Activated effector memory CD4-positive, alpha-beta T cell treated with Interleukin-2 at 50 U/mL for 16 hours (primary cell): ENCODE measurements at regions not wholly inside any gene's neighbourhood (a gene's known extent, or its start where the extent isn't known, plus 50 kb on each side); places are given as distances from the start of the nearest gene placed in this dataset.
"Not testable (repeated sequence)": the region's sequence is repeated elsewhere in the genome, so short reads cannot be mapped to it uniquely, and the experiment has no call there.

Experiments used
- DNase-seq: peaks from one replicate; pipeline ENCODE4 v3.0.0-alpha.2; 2020

DNA sequence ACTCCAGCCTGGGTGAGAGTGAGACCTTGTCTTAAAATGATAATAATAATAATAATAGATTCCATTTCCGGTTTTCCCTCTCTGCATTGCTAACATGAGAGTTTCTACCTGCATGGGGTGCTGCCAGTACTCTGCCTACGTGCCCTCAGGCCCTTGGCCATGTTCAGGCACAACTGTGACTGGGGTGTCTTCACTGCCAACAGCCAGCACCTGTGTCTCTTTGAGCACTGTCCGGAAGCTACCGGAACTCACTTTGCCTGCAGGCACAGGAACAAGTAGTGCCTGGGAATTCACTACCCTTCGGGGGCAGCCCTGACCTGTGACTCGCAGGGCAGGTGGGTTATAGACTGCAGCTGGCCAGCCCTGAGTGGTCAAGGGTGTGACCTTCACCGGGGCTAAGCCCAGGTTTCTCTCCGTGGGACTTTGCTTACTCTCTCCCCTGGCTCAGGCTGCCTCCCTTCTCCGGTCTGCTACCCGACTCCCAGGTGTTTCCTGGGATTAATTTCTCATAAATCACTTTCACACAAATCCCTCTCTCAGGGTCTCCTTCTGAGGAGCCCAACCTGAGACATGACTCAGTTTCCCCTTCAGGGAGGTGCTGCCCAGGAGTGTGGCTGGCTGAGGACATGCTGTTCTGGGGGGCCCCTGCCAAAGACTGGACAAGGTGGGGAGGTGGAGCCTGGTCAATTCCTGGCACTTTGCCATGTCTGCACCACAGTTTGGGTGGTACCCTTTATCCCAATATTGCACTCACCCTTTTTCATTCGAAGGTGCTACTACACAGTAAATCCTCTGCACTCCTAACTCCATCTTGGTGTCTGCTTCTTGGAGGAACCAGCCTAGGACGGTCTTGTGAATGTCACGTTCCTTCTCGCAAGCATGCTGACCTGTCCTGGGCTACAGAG, 79.5 kb upstream of the RALGAPA2 start:
- DNase-seq = no peak

DNA sequence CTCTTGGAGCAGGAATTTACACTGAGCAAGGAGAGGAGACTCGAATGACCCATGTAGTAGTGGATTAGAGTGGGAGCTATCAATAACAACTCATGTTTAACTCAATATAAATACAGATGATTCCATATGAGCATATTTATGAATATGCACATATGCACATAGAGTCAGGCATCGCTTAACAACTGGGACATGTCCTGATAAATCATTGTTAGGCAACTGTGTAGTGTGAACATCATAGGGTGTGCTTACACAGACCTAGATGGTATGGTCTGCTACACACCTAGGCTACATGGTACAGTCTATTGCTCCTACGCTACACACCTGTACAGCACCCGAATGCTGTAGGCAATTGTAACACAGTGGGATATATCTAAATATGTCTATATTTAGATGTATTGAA, 75.9 kb upstream of the RALGAPA2 start:
- no peak for DNase-seq

DNA sequence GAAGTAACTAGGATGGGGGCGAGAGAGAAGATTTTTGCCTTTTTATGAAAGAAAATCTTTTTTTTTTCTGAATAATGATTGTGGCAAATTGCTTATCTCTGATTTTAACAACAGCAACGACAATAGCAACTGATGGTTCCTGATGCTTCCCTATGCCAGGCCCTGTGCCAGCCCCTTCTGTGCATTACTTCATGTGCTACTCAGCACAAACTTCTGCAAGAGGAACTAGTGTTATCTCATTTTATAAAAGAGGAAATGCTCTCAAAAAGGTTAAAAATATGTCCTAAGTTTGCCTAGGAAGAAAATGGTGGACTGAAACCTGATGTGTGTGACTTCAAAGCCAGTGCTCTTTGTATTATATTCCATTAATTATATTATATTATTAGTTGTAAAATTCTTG, 74.0 kb upstream of the RALGAPA2 start:
- DNase-seq = no peak

DNA sequence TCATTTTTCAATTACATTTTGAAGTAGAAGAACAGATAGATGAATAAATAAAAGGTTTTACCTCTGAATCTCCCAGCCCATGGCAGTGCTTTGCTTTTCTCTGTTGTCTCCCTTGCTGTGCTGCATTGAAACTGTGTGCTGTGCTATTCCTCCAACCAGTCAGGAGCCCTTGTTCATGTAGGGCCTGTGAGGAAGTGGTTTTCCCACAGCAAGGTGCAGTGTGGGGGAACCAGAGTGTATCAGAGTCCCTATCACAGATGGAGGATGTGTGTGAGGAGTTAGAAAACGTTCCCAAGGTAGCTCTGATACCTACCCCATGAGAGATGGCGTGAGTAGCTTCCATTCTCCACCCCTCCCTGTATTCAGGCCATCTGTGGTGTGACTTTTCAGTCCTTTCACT, 72.8 kb upstream of the RALGAPA2 start:
- no peak for DNase-seq

DNA sequence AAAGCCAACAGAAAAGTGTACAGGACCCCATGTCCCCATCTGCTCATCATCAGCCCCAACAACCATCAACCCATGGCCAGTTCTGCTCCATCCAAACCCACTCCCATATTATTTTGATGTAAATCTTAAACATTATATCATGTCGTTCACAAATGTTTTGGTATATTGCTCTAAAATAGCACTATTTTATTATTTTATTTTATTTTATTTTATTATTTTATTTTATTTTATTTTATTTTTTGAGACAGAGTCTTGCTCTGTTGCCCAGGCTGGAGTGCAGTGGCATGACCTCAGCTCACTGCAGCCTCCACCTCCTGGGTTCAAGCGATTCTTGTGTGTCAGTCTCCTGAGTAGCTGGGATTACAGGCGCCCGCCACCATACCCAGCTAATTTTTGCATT, 72.0 kb upstream of the RALGAPA2 start:
- not testable (repeated sequence) for DNase-seq

DNA sequence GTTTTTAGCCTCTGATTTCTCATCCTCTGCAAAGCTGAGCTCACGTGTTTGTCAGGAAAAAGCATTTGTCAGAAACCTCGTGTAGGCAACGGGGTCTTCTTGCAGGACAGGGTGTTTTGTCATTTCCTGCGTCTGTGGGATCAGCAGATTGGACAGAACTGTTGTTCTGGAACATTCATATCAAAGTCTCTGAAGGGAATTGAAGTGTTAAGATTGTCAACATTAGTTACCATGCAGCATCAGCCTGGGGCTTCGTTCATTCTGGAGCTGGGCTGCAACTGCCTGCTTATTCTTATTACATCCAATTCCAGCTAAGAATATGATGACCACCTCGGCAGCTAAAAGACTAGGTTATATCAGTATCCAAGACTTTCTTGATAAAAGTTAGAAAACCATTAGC, 71.0 kb upstream of the RALGAPA2 start:
- DNase-seq = no peak

DNA sequence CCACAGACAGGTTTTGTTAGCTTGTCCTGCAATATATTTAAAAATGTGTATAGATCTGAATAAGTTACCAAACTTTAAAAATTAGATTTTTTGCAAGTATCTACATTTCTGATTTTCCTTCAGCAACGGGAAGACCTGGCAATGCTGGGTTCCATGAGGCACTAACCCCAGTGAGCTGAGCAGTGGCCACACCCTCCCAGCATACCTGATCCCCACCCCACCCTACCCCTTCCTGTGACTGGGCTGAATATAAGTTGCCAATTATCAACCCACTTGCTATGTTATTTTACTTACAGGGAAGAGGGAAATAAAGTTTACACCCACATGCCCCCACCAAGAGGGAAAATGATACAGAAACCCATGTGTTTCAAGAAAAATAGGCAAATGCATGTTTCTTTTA, 70.3 kb upstream of the RALGAPA2 start:
- DNase-seq = no peak

DNA sequence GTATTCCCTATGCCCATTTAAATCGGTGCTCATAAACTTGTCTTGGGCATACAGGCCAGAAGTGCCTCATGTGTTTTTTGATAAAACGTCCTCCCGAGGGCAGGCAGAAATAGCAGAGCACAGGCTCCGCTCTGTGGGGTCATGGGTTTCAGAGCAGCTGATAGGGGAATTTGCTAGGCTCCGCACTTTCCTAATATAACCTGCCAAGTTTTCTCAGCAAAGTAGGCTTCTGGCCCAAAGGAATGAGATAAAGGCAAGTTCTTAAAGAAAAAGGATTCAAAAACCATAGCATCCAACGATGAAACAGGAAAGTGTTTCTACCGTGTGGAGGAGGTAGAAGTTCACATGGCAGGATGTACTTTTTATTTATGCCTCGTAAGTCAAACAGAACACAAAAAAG, 69.8 kb upstream of the RALGAPA2 start:
- no peak for DNase-seq

DNA sequence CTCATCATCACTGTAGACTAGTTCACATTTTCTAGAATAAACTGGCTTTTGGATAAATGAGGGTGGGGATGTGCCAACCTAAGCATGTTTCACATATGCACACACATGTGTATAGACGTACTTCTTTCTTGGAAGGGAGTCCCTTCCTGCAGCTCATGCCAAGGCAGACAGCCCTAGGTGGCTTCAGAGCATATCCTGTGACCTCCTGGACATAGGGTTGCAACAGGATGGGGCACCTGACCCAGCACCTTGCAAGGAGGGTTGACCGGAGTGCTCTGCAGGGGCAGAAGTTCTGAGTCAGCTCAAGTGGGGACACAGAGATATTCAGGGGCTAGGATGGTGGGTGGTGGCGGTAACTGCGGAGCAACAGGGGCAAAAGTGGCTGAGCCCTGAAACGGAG, 68.6 kb upstream of the RALGAPA2 start:
- no peak for DNase-seq

DNA sequence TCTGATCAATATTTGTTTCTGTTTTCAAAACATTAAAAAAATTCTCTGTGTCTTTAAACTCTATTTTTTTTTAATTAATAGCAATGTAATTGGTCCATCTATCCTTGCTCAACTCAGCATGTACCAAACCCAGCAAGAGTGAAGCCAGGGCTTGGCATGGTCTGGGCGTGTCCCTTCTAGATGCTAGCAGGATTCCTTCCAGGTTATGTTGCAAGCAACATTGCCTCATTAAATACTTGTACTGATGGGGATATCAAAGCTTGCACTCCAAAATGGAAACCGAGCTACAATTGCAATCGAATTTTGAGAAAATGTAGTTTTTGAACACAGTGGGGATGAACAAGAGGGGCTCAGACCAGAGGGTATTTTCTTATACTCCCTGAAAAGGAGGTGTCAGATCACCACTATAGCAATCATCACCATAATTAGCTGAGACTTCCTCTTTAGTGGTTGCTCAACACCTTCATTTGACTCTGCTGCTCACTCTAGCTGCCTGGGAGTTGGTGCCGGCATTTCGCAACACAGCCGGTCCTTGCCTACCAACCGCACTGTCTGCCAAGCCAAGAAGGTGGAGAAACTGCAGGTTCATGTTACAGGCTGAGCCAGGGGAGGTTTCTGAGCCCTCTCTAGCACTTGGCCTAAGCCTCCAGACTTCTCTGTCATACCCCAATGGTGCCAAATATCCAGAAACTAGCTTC, 67.8 kb upstream of the RALGAPA2 start:
- DNase-seq = no peak

DNA sequence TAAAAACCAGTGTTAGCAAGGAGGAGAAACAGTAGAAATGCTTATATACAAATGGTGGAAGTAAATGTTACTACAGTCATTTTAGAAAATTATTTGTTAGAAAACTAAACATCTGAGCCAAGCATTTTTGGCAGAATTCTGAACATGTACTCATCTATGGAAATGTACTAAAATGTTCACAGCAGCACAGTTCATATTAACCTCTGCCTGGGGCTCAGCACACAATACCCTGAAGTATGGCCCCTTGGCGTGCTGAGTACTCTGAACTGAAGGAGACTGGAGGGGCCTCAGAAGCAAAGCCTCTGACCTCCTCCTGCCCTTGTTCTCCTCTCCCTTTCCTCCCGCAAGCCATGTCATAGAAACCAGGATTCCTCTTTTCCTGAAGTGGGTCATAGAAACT, 66.2 kb upstream of the RALGAPA2 start:
- DNase-seq = no peak

DNA sequence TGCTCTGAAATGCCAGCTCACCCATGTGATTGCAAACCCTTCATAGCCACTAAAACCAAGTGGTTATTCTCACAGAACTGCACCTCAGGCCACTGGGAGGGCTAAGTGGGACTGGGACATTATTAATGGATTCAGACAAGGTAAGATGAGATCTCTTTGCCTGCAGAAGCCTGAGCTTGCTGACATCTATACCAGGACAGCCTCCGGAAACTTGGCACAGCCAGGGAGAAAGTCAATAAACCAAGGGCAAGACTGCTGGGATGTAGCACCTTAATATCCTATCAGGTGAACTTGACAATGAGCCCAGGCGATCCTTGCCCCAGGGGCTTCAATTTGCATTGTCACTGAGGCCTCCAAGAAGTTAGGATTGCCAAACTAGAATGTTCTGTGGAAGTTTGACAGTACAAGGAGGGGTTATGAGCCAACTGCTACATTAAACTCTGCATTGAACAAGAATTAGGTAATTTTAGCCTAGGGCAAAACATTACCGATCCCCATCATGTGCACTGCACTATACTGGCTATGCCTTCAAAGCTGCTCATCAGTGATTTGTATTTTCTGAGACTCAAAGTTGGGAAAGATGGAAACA, 60.1 kb upstream of the RALGAPA2 start:
- no peak for DNase-seq

DNA sequence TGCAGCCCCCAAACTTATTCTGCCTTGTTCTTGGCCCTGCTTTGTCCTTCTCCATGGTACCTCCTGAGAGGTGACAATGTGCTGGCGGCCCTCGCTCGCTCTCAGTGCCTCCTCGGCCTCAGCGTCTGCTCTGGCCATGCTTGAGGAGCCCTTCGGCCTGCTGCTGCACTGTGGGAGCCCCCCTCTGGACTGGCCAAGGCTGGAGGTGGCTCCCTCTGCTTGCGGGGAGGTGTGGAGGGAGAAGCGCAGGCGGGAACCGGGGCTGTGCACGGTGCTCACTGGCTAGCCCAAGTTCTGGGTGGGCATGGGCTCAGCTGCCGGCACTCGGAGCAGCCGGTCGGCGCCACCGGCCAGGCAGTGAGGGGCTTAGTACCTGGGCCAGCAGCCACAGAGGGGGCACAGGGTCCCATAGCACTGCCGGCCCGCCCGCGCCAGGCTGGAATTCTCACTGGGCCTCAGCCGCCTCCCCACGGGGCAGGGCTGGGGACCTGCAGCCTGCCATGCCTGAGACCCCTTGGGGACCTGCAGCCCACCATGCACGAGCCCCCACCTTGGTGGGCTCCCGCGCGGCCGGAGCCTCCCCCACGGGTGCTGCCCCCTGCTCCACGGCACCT, 55.9 kb upstream of the RALGAPA2 start:
- no peak for DNase-seq

DNA sequence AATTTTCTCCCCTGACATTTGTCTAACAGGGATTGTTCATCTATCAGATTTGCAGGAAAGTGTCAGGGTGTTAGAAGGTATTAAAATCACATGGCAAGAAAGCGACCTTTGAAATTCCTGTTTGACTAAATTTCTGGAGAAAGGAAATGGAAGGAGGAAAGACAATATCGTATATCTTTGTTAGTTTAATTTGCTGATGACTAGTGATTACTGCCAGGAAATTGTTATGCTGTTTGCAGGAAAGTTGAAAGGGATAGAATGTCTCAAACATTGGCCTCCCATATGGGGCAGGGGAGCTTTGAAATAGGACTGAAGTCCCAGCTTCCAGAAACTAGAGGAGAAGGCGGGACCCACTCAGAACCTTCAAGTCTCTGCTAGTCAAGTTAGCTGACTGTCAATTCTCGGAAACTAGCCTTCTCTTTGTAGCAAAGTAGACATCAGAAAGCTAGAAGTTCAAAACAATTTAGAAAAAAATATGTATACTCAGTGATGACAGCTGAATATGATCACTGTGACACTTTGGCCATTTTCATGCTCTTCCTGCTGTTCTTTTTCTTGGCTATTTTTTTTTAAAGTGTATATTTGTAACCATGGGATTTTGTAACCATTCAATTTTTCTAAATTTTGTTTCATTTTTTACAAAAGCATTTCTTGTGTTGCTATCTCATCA, 53.4 kb upstream of the RALGAPA2 start:
- DNase-seq = no peak

DNA sequence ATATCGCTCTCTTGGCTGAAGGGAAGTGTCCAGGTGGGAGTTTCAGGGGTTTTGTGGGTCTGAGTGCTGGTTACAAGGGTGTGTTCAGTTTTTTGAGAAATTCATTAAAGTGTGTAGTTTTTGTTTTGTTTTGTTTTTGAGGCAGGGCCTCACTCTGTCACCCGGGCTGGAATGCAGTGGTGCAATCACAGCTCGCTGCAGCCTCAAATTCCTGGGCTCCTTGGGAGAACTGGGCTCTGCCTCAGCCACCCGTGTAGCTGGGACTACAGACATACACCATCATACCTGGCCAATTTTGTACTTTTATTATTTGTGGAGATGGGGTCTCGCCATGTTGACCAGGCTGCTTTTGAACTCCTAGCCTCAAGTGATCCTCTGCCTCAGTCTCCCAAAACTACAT, 51.2 kb upstream of the RALGAPA2 start:
- DNase-seq = no peak
